Type B pancreatic cell (in vitro differentiated cells): ENCODE measurements at regions not wholly inside any gene's neighbourhood (a gene's known extent, or its start where the extent isn't known, plus 50 kb on each side); places are given as distances from the start of the nearest gene placed in this dataset.

Experiments used
- DNase-seq: peaks from one replicate; pipeline ENCODE4 v3.0.0; 2021; ENCODE audit warnings: mixed read lengths; ENCODE audit not compliant: unreplicated experiment; ENCODE audit errors: extremely low spot score
- H3K27ac Mint-ChIP-seq: 2 replicates; pipeline ENCODE4 v1.8.0; 2021; ENCODE audit warnings: mild to moderate bottlenecking, mixed read lengths
- H3K27me3 Mint-ChIP-seq: 2 replicates; pipeline ENCODE4 v1.8.0; 2021; ENCODE audit warnings: mixed read lengths
- H3K36me3 Mint-ChIP-seq: 2 replicates; pipeline ENCODE4 v1.8.0; 2021; ENCODE audit warnings: mixed read lengths
- H3K4me1 Mint-ChIP-seq: one replicate; pipeline ENCODE4 v1.8.0; 2021; ENCODE audit warnings: mixed read lengths; ENCODE audit not compliant: unreplicated experiment
- H3K4me3 Mint-ChIP-seq: 2 replicates; pipeline ENCODE4 v1.8.0; 2021; ENCODE audit warnings: mild to moderate bottlenecking, mixed read lengths
- H3K9me3 Mint-ChIP-seq: 2 replicates; pipeline ENCODE4 v1.8.0; 2021; ENCODE audit warnings: mixed read lengths
- TF ChIP-seq, protein P1 (sequence below): fragments of 200-600 bp; sonication (generic); conservative IDR thresholded peaks from 2 replicates; pipeline ENCODE4 v1.5.0; 2021; ENCODE audit warnings: antibody characterized with exemption, mild to moderate bottlenecking

DNA sequence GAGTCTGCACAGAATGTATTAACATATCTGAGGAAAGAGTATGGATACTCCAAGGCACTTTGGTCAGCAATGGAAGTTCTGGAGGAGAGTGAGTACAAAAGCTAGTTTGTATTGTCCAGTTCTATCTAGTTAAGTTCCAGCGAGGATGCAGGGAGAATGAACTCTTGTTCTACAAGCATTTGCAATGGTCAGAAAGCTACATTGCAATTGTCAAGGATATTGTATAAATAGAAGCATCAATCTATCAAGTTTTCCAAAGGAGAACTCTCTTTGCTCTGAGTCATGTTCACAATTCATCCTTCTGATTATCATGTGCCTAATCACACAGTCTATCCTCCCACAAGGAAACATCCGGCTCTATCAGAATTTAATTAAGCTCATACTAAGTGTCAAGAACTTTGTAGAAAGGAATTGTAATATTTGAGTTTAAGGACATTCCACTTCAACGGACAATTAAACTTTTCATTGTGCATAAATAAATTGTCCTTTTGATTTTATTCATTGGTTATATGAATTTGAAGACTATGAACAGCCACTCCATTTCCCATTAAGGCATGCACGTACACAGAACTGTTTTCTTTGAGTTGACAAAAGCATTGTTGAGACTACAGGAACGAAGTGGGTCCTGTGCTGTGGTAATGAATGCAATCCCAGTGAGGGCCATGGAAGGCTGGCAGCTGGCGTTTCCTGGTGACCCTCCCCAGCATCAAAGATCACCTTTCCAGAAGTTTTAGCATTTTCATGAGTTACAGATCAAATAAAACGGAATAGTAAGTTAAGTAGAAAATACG lies 973.5 kb upstream of the GOT2 start:
- Mint-ChIP-seq H3K4me3 (no peak overlapping the region), H3K9me3 (no peaks in the 10 kb centered on the region), H3K4me1 (peaks cover under 1% of the 10 kb centered on the region), H3K27ac (no peak overlapping the region), H3K36me3 (no peaks in the 10 kb centered on the region), H3K27me3 (peaks cover 3% of the 10 kb centered on the region)
- no peak for DNase-seq
- TF ChIP-seq, protein P1, sequence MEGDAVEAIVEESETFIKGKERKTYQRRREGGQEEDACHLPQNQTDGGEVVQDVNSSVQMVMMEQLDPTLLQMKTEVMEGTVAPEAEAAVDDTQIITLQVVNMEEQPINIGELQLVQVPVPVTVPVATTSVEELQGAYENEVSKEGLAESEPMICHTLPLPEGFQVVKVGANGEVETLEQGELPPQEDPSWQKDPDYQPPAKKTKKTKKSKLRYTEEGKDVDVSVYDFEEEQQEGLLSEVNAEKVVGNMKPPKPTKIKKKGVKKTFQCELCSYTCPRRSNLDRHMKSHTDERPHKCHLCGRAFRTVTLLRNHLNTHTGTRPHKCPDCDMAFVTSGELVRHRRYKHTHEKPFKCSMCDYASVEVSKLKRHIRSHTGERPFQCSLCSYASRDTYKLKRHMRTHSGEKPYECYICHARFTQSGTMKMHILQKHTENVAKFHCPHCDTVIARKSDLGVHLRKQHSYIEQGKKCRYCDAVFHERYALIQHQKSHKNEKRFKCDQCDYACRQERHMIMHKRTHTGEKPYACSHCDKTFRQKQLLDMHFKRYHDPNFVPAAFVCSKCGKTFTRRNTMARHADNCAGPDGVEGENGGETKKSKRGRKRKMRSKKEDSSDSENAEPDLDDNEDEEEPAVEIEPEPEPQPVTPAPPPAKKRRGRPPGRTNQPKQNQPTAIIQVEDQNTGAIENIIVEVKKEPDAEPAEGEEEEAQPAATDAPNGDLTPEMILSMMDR = no peak

DNA sequence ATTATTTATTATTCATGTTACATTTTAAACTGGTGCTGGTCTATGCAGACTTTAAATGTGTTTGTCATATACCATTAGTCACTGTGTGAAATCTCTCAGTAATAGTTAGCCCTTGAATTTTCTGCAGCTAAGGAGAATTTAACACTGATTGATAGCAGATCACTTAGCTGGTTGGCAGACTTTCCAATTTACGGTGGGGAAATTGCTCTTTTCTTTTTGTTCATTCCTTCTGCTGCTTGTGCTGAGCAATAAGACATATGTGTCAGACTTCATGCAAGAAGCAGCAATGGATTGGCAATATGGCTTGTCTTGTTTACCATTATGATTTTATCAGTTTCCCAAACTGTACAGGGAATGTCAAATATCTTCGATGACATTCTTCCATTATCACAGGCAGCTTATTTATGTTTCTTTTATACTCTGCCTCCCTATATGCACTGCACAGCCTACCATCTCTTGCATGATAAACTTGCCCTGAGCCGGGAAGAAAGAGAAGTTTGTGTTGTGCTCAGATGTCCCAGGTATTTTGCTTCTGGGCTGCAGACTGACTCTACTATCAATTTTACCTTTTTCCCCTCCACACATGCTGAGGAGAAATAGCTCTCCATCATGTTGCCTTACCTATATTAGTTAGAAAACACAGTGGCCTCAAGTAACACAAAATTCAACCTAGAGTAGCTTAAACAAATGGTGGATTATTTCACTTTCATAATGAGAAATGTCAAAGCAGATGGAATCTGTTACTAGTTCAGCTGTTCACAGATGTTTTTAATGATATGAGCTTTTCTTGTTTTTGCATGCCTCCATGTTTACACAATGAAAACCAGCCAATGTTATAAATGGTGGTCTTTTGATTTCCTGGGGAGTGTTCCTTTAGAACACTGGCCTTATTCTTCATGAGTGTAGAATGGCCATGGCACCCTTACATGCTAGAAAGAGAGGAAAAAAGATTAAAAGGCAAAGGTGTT lies 968.1 kb upstream of the GOT2 start:
- Mint-ChIP-seq H3K9me3 (no peaks in the 10 kb centered on the region), H3K36me3 (no peaks in the 10 kb centered on the region), H3K27ac (no peak overlapping the region), H3K27me3 (no peaks in the 10 kb centered on the region), H3K4me3 (no peak overlapping the region), H3K4me1 (peaks cover 8% of the 10 kb centered on the region)
- TF ChIP-seq, protein P1 = no peak
- no peak for DNase-seq

DNA sequence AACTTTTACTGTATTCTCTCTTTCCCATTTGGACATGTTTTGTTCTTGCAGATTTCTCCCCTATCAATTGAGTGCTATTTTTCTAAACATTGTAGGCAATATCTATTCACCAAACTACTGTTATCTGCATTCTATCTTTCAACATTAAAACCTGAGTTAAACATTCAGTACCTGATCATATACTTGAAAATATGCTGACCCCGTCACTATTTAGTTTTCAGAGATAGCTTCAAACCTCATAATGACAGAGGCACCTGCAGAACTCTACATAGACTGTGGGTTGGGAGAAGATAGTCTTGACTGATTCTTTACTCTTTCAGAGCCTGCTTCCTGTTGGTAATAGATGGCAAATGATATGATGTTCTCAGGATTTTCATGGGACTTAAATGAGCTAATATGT lies 965.7 kb upstream of the GOT2 start:
- no peaks in the 10 kb centered on the region for H3K27me3 Mint-ChIP-seq
- no peak overlapping the region for H3K27ac Mint-ChIP-seq
- no peak overlapping the region for H3K4me3 Mint-ChIP-seq
- H3K9me3 Mint-ChIP-seq = peaks cover 4% of the 10 kb centered on the region
- no peak for DNase-seq
- peaks cover 8% of the 10 kb centered on the region for H3K4me1 Mint-ChIP-seq
- H3K36me3 Mint-ChIP-seq = no peaks in the 10 kb centered on the region
- TF ChIP-seq, protein P1 = no peak

DNA sequence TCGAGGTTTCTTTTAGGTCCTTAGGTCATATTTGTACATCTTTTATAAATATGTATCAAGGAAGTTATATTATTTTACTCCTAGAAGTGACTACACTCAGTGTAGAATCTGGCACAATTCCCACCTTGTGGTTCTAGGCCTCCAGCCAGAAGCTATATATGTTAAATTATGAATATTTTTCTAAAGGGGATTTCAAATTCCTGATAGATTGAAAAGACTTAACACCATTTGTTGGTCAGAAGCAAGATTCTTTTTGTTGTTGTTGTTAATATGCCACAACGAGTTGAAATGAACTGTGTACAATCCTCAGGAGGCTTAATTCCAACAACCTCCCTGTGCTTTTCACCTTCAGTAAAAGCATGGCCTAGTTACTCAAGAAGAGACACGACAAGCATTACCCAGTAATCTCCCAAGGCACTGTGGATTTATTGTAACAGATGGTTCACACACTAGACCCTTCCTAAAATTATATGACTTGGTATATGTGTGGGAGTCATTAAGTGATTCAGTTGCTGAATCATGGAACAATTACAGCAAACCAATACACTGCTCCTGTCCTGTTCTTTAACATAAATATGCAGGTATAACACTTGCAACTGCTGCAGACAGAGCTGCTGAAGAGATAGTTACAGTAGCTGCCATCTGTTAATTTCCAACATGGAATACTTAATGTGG lies 964.4 kb upstream of the GOT2 start:
- peaks cover 8% of the 10 kb centered on the region for H3K4me1 Mint-ChIP-seq
- DNase-seq = no peak
- peaks cover 4% of the 10 kb centered on the region for H3K9me3 Mint-ChIP-seq
- H3K4me3 Mint-ChIP-seq = no peak overlapping the region
- TF ChIP-seq, protein P1 = no peak
- no peaks in the 10 kb centered on the region for H3K27me3 Mint-ChIP-seq
- no peaks in the 10 kb centered on the region for H3K36me3 Mint-ChIP-seq
- H3K27ac Mint-ChIP-seq = no peak overlapping the region

DNA sequence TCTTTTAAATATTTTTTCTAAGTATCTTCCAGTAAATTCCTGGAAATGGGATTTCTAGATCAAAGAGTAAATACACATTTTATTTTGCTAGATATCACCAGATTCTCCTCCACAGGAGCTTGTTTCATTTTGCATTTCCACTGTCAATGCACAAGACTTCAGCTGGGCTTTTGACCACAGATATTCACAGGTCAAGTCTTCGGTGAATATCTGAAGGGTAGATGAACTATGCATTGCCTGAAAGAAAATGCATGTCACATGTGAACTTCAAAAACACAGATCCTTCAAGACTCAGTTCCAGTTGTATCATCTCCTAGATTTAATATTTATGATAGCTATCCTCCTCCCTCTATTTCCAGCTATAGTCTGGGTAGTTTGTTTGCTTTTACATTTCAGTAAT lies 963.6 kb upstream of the GOT2 start:
- H3K27ac Mint-ChIP-seq = no peak overlapping the region
- TF ChIP-seq, protein P1 = no peak

More for the DNA sequence above, 963.6 kb upstream of the GOT2 start:
- H3K36me3 Mint-ChIP-seq = no peaks in the 10 kb centered on the region
- no peak overlapping the region for H3K4me3 Mint-ChIP-seq
- peaks cover 8% of the 10 kb centered on the region for H3K4me1 Mint-ChIP-seq
- no peak for DNase-seq
- no peaks in the 10 kb centered on the region for H3K27me3 Mint-ChIP-seq
- H3K9me3 Mint-ChIP-seq = peaks cover 4% of the 10 kb centered on the region
